Natural killer cell (primary cell): ENCODE measurements at regions not wholly inside any gene's neighbourhood (a gene's known extent, or its start where the extent isn't known, plus 50 kb on each side); places are given as distances from the start of the nearest gene placed in this dataset.

ENCODE experiments used
- ATAC-seq, 3 donors: fragments of 150-1000 bp in 2 of 3; fragments of 200-7000 bp in 1 of 3; cut with Tn5 transposase; 1 replicate in 1 of 3; 2 replicates in 2 of 3; pipeline ENCODE4 v1.10.0; 2021; ENCODE audit warnings: mild to moderate bottlenecking in 2 of 3, moderate library complexity in 2 of 3
- DNase-seq, 2 donors: peaks; one replicate each; pipeline versions ENCODE4 v3.0.0 to v3.0.0-alpha.2; 2013 to 2021; ENCODE audit warnings: mixed read lengths in 1 of 2
- H3K27ac ChIP-seq: one replicate; pipeline ENCODE4 v1.5.1; 2013; ENCODE audit warnings: mild to moderate bottlenecking, low read length
- H3K27me3 ChIP-seq: one replicate; pipeline ENCODE4 v1.6.1; 2013; ENCODE audit warnings: low read length; ENCODE audit not compliant: control insufficient read depth, insufficient read depth
- H3K36me3 ChIP-seq: one replicate; pipeline ENCODE4 v1.6.1; 2013; ENCODE audit warnings: low read length; ENCODE audit not compliant: control insufficient read depth, insufficient read depth
- H3K4me1 ChIP-seq: one replicate; pipeline ENCODE4 v1.6.1; 2013; ENCODE audit warnings: low read length; ENCODE audit not compliant: control insufficient read depth, insufficient read depth
- H3K4me3 ChIP-seq: one replicate; pipeline ENCODE4 v1.5.1; 2013; ENCODE audit warnings: low read length
- H3K9me3 ChIP-seq: one replicate; pipeline ENCODE4 v1.6.1; 2013; ENCODE audit warnings: low read length; ENCODE audit not compliant: control insufficient read depth, insufficient read depth
- H3K27ac Mint-ChIP-seq, 2 donors: one replicate each; pipeline ENCODE4 v1.8.0; 2022; ENCODE audit warnings: mild to moderate bottlenecking in 2 of 2, mixed read lengths in 2 of 2, moderate library complexity in 1 of 2
- H3K27me3 Mint-ChIP-seq, 2 donors: one replicate each; pipeline ENCODE4 v1.8.0; 2022; ENCODE audit warnings: low read depth in 2 of 2, mixed read lengths in 2 of 2
- H3K36me3 Mint-ChIP-seq: one replicate; pipeline ENCODE4 v1.8.0; 2022; ENCODE audit warnings: mixed read lengths
- H3K4me1 Mint-ChIP-seq, 2 donors: one replicate each; pipeline ENCODE4 v1.8.0; 2022; ENCODE audit warnings: mixed read lengths in 2 of 2
- H3K4me3 Mint-ChIP-seq: one replicate; pipeline ENCODE4 v1.8.0; 2022; ENCODE audit warnings: mild to moderate bottlenecking, moderate library complexity, mixed read lengths
- H3K9me3 Mint-ChIP-seq, 2 donors: one replicate each; pipeline ENCODE4 v1.8.0; 2022; ENCODE audit warnings: mixed read lengths in 2 of 2
- CTCF ChIP-seq: fragments of 200-600 bp; IDR thresholded peaks from one replicate; pipeline ENCODE4 v1.8.0; 2022; ENCODE audit warnings: antibody characterized with exemption
- WGBS: methylation state at CpG from one replicate; pipeline ENCODE4 v1.1.7; 2013; ENCODE audit warnings: missing lambda C conversion rate; ENCODE audit not compliant: insufficient coverage; 5-methylcytosine and 5-hydroxymethylcytosine counted together
- intact Hi-C: fragments of 100-400 bp; cut with micrococcal nuclease; formaldehyde crosslinking; loops from one replicate; pipeline ENCODE4 v1.14.2; 2022

- intact Hi-C loops, result no loop called here
- H3K4me3 ChIP-seq, result no peak overlapping the region
- H3K27me3 Mint-ChIP-seq, result no peaks in the 10 kb centered on the region
- peaks cover 2% of the 10 kb centered on the region for H3K9me3 ChIP-seq
- no peak for TF ChIP-seq CTCF
- H3K36me3 Mint-ChIP-seq, result no peaks in the 10 kb centered on the region
- H3K4me3 Mint-ChIP-seq, result no peak overlapping the region
- H3K36me3 ChIP-seq, result no peaks in the 10 kb centered on the region
- H3K4me1 Mint-ChIP-seq, result no peaks in the 10 kb centered on the region
- no peak for ATAC-seq
- H3K27ac ChIP-seq, result no peak overlapping the region
- H3K4me1 ChIP-seq, result no peaks in the 10 kb centered on the region
- H3K27me3 ChIP-seq, result no peaks in the 10 kb centered on the region
- DNase-seq, result no peak
- 94% methylated on average over 3 of the region's 3 CpGs for WGBS
- H3K9me3 Mint-ChIP-seq, result peaks cover 0 to 5% of the 10 kb centered on the region in 2 donors
- H3K27ac Mint-ChIP-seq, result no peak overlapping the region
Observed at GRCh38 chr16:59385959-59386358, 651.8 kb upstream of the GOT2 start.

- H3K9me3 ChIP-seq, result peaks cover 2% of the 10 kb centered on the region
- no peaks in the 10 kb centered on the region for H3K36me3 ChIP-seq
- no peak overlapping the region for H3K4me3 Mint-ChIP-seq
- DNase-seq (no peak), ATAC-seq (no peak)
- intact Hi-C loops, result no loop called here
- peaks cover 0 to 3% of the 10 kb centered on the region in 2 donors for H3K9me3 Mint-ChIP-seq
- no peaks in the 10 kb centered on the region for H3K27me3 Mint-ChIP-seq
- H3K27ac ChIP-seq, result no peak overlapping the region
- H3K4me3 ChIP-seq, result no peak overlapping the region
- WGBS, result 95% methylated on average over 3 of the region's 3 CpGs
- H3K4me1 ChIP-seq, result no peaks in the 10 kb centered on the region
- TF ChIP-seq CTCF, result no peak
- H3K36me3 Mint-ChIP-seq, result no peaks in the 10 kb centered on the region
- no peak overlapping the region for H3K27ac Mint-ChIP-seq
- H3K27me3 ChIP-seq, result no peaks in the 10 kb centered on the region
- H3K4me1 Mint-ChIP-seq, result no peaks in the 10 kb centered on the region
Observed at GRCh38 chr16:59385491-59385890, 651.4 kb upstream of the GOT2 start.

DNA sequence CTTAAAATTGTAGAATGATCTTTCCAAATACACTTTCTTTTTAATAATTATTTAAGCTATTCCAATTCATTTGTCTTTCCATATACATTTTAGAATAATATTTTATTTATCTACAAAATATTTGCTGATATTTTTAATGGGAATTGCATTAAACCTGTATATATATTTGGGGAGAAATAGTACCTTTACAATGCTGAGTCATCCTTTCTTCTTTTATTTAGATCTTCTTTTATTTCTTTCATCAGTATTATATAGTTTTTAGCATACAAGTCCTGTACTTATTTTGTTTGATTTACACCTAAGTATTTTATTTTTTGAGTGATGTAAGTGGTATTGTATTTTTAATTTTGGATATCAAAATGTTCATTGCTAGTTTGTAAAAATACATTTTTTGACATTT, 639.5 kb upstream of the GOT2 start:
- H3K36me3 Mint-ChIP-seq, result no peaks in the 10 kb centered on the region
- H3K9me3 Mint-ChIP-seq, result peaks cover 6% of the 10 kb centered on the region in 2 donors
- no peak for TF ChIP-seq CTCF
- H3K9me3 ChIP-seq, result no peaks in the 10 kb centered on the region
- no peak overlapping the region for H3K4me3 Mint-ChIP-seq
- H3K27me3 Mint-ChIP-seq, result no peaks in the 10 kb centered on the region
- no peaks in the 10 kb centered on the region for H3K4me1 ChIP-seq
- H3K27ac ChIP-seq, result no peak overlapping the region
- H3K27me3 ChIP-seq, result no peaks in the 10 kb centered on the region
- H3K27ac Mint-ChIP-seq, result no peak overlapping the region
- intact Hi-C loops, result no loop called here
- H3K4me1 Mint-ChIP-seq, result no peaks in the 10 kb centered on the region
- H3K4me3 ChIP-seq, result no peak overlapping the region
- ATAC-seq (no peak), DNase-seq (no peak)
- no peaks in the 10 kb centered on the region for H3K36me3 ChIP-seq

DNA sequence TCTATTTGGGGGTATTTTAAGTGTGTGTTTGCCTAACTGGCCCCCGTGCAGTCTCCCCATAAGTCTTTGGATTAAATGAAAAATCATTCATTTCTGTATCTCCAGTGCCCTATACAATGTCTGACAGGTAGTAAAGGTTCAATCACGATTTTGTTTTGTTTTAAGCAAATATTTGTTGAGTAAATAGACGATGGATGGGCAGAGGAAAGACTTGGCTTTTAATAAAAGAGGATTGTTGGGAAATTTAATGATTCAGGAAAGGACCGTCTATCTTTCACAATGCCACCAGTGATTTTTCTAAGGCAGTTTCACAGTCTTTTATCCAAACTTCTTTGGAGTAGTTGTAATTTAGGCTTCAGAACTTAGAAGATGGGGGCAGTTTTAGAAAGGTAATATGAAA, 636.6 kb upstream of the GOT2 start:
- Mint-ChIP-seq H3K4me3 (no peak overlapping the region), H3K36me3 (no peaks in the 10 kb centered on the region), H3K9me3 (peaks cover 9 to 14% of the 10 kb centered on the region in 2 donors), H3K4me1 (no peaks in the 10 kb centered on the region), H3K27ac (no peak overlapping the region), H3K27me3 (no peaks in the 10 kb centered on the region)
- no peaks in the 10 kb centered on the region for H3K27me3 ChIP-seq
- intact Hi-C loops, result no loop called here
- no peak overlapping the region for H3K4me3 ChIP-seq
- TF ChIP-seq CTCF, result no peak
- no peaks in the 10 kb centered on the region for H3K36me3 ChIP-seq
- DNase-seq, result no peak
- no peak for ATAC-seq
- H3K4me1 ChIP-seq, result no peaks in the 10 kb centered on the region
- WGBS, result 78% methylated on average over 3 of the region's 4 CpGs
- H3K9me3 ChIP-seq, result no peaks in the 10 kb centered on the region
- no peak overlapping the region for H3K27ac ChIP-seq
